ENCODE measurements at regions not wholly inside any gene's neighbourhood (a gene's known extent, or its start where the extent isn't known, plus 50 kb on each side); places are given as distances from the start of the nearest gene placed in this dataset.
"Not testable (repeated sequence)": the region's sequence is repeated elsewhere in the genome, so short reads cannot be mapped to it uniquely, and the experiment has no call there.

GRCh38 chr2:234251326-234252271 is 201.1 kb downstream of the SPP2 start:
- TF ChIP-seq CTCF (conservative IDR thresholded peaks at IDR 0.05; ENCODE audit: low read depth): no peak
- DNase-seq (ENCODE audit: low spot score): peak; percentile 28
- H3K27ac ChIP-seq: peak overlapping the region; percentile 82
- ChIA-PET POLR2A (ENCODE audit: low non-redundant PET) (no interaction called here), CTCF (interaction anchor here (0.6 kb wide), 1 partner anchor 633 kb away, joined by 3 read pairs; no protein-coding TSS in a partner anchor)

GRCh38 chr2:234250926-234251325 is 200.4 kb downstream of the SPP2 start:
- ChIA-PET POLR2A (ENCODE audit: low non-redundant PET) (no interaction called here), CTCF (interaction anchor here (0.6 kb wide), 1 partner anchor 632 kb away, joined by 3 read pairs; no protein-coding TSS in a partner anchor)
- no peak for DNase-seq (ENCODE audit: low spot score)
- no peak for TF ChIP-seq CTCF (conservative IDR thresholded peaks at IDR 0.05; ENCODE audit: low read depth)
- peak overlapping the region; percentile 82 for H3K27ac ChIP-seq

DNA sequence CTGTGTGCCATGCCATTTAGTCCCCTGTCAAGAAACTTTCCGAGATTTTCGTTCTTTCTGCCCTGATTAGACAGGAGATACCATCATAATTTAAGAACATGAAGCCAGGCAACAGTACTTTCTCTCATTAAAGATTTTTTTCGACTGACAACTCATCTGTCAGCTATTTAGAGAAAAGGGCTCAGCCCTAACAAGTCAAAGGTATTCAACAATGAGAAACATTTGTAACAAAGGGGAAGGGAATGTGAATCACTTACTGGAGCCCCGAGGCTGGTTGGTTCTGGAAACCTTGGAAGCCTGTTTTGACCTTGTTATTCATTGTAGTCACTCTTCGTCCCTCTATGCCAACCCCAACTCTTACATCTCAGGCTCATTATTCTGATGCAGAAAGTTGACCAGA is 199.4 kb downstream of the SPP2 start:
- peak overlapping the region; percentile 81 for H3K27ac ChIP-seq
- ChIA-PET POLR2A (ENCODE audit: low non-redundant PET) (interaction anchor here (0.5 kb wide), 1 partner anchor 184 kb away, joined by 3 read pairs; no protein-coding TSS in a partner anchor), CTCF (interaction anchor here (0.7 kb wide), 1 partner anchor 116 kb away, joined by 3 read pairs; no protein-coding TSS in a partner anchor)
- no peak for TF ChIP-seq CTCF (conservative IDR thresholded peaks at IDR 0.05; ENCODE audit: low read depth)
- DNase-seq (ENCODE audit: low spot score): peak; percentile 84

DNA sequence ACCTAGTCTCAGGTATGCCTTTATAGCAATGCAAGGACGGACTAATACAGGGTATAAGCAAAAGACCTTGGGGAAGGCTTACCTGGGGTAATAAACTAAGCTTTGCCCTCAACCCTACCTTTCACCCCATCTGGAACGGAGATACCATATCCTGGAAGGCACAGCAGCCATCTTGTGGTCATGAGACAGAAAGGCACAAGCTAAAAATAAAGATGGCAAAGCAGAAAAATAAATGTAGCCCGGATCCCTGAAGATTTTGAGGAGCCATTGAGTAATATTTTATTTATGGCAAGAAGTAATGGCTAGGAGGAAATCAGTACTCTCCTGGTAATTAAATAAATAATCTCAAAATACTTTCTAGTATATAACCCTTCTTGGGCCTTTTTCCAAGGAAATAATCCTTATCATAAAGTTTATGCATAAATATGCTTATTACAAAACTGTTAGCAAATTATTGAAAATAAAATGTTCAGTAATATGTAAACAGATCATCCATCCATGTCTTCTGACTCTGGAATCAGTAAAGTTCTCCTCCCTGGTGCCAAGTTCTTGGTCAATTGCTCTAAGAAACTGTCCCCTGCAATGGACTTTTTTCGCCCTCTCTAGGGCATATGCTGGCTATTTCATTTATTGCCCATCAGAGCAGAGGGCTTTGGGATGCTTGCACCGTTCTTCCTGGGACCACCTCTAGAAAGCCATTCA is 198.7 kb downstream of the SPP2 start:
- H3K27ac ChIP-seq: peak overlapping the region; percentile 82
- ChIA-PET POLR2A (ENCODE audit: low non-redundant PET) (interaction anchor here (0.5 kb wide), 1 partner anchor 185 kb away, joined by 3 read pairs; no protein-coding TSS in a partner anchor), CTCF (interaction anchor here (0.7 kb wide), 1 partner anchor 115 kb away, joined by 3 read pairs; no protein-coding TSS in a partner anchor)
- no peak for DNase-seq (ENCODE audit: low spot score)
- TF ChIP-seq CTCF (conservative IDR thresholded peaks at IDR 0.05; ENCODE audit: low read depth): no peak

DNA sequence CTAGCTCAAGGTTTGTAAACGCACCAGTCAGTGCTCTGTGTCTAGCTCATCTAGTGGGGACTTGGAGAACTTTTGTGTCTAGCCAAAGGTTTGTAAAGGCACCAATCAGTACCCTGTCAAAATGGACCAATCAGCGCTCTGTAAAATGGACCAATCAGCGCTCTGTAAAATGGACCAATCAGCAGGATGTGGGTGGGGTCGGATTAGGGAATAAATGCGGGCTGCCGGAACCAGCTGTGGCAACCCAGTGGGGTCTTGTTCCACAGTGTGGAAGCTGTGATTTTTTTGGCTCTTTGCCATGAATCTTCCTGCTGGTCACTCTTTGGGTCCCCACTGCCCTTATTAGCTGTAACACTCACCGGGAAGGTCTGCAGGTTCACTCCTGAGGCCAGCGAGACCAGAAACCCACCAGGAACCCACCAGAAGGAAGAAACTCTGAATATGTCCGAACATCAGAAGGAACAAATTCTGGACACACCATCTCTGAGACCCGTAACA is 197.8 kb downstream of the SPP2 start:
- H3K27ac ChIP-seq: peak overlapping the region; percentile 82
- POLR2A ChIA-PET (ENCODE audit: low non-redundant PET); DNase-seq (ENCODE audit: low spot score): not testable (repeated sequence)
- CTCF ChIA-PET: interaction anchor here (0.6 kb wide), 1 partner anchor 74 kb away, joined by 4 read pairs; no protein-coding TSS in a partner anchor

DNA sequence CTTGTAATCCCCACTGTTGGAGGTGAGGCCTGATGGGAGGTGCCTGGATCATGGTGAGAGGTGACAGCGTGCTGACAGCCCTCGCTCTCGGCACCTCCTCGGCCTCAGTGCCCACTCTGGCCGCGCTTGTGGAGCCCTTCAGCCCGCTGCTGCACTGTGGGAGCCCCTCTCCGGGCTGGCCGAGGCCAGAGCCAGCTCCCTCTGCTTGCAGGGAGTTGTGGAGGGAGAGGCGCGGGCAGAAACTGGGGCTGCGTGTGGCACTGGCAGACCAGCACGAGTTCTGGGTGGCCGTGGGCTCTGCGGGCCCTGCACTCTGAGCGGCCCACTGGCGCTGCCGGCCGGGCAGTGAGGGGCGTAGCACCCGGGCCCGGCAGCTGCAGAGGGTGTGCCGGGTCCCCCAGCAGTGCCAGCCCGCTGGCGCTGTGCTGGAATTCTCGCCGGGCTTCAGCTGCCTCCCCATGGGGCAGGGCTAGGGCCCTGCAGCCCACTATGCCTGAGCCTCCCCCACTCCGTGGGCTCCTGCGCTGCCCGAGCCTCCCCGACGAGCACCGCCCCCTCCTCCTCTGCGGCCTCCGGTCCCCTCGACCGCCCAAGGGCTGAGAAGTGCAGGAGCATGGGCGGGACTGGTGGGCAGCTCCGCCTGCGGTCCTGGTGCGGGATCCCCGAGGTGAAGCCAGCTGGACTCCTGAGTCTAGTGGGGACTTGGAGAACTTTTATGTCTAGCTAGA is 197.1 kb downstream of the SPP2 start:
- ChIA-PET POLR2A (ENCODE audit: low non-redundant PET) (no interaction called here), CTCF (interaction anchor here (0.5 to 0.6 kb wide), 2 partner anchors 73 to 1138 kb away, joined by 3 to 4 read pairs; no protein-coding TSS in a partner anchor)
- peak overlapping the region; percentile 82 for H3K27ac ChIP-seq
- no peak for DNase-seq (ENCODE audit: low spot score)
- no peak for TF ChIP-seq CTCF (conservative IDR thresholded peaks at IDR 0.05; ENCODE audit: low read depth)
